Stomach (tissue), 4 donors: ENCODE measurements at regions not wholly inside any gene's neighbourhood (a gene's known extent, or its start where the extent isn't known, plus 50 kb on each side); places are given as distances from the start of the nearest gene placed in this dataset.

Experiments
- POLR2A ChIP-seq, 4 donors: fragments of 450-650 bp; IDR thresholded peaks; one replicate each; pipeline ENCODE4 v1.6.1; 2016; ENCODE audit warnings: antibody characterized with exemption in 4 of 4, control low read depth in 2 of 4, mild to moderate bottlenecking in 1 of 4, moderate library complexity in 1 of 4
- POLR2AphosphoS5 ChIP-seq, 3 donors: sonication (generic); formaldehyde crosslinking; IDR thresholded peaks; one replicate each; pipeline ENCODE4 v1.6.1; 2016; ENCODE audit warnings: antibody characterized with exemption in 3 of 3
- TF ChIP-seq, protein P1 (sequence below), 7 experiments: fragments of 450-650 bp in 4 of 7; fragments of 200-600 bp in 3 of 7; sonication (generic) in 3 of 7; IDR thresholded peaks; one replicate each; pipeline ENCODE4 v1.5.1; 2016 to 2019; ENCODE audit warnings: antibody characterized with exemption in 7 of 7, control low read depth in 2 of 7, mild to moderate bottlenecking in 1 of 7

DNA sequence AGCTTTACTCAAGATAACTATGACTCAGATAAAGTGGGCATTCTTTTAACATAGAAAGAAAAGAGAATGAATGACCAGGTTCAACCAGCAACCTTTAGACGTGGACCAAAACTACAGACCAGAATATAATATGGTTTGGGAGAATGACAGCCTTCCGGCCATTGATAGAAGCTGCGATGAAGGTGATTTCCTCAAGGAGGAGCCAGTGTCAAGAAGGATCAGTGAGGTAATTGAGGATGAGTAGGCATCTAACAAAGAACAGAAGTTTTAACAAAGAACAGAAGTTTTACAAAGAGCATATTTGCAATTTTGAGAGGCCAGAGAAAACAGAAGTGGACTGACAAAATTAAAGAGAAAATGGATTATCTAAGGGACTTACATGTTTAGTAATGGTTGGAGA, 289.0 kb upstream of the AGTR1 start:
- TF ChIP-seq, protein P1, sequence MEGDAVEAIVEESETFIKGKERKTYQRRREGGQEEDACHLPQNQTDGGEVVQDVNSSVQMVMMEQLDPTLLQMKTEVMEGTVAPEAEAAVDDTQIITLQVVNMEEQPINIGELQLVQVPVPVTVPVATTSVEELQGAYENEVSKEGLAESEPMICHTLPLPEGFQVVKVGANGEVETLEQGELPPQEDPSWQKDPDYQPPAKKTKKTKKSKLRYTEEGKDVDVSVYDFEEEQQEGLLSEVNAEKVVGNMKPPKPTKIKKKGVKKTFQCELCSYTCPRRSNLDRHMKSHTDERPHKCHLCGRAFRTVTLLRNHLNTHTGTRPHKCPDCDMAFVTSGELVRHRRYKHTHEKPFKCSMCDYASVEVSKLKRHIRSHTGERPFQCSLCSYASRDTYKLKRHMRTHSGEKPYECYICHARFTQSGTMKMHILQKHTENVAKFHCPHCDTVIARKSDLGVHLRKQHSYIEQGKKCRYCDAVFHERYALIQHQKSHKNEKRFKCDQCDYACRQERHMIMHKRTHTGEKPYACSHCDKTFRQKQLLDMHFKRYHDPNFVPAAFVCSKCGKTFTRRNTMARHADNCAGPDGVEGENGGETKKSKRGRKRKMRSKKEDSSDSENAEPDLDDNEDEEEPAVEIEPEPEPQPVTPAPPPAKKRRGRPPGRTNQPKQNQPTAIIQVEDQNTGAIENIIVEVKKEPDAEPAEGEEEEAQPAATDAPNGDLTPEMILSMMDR (IDR thresholded peaks at IDR 0.05), result no peak
- TF ChIP-seq POLR2A (IDR thresholded peaks at IDR 0.05), result no peak
- TF ChIP-seq POLR2AphosphoS5 (IDR thresholded peaks at IDR 0.05), result no peak
